Fibroblast of upper back skin (primary cell): ENCODE measurements at regions not wholly inside any gene's neighbourhood (a gene's known extent, or its start where the extent isn't known, plus 50 kb on each side); places are given as distances from the start of the nearest gene placed in this dataset.

Source experiments
- DNase-seq: peaks from one replicate; pipeline ENCODE4 v3.0.0-alpha.2; 2013

DNA sequence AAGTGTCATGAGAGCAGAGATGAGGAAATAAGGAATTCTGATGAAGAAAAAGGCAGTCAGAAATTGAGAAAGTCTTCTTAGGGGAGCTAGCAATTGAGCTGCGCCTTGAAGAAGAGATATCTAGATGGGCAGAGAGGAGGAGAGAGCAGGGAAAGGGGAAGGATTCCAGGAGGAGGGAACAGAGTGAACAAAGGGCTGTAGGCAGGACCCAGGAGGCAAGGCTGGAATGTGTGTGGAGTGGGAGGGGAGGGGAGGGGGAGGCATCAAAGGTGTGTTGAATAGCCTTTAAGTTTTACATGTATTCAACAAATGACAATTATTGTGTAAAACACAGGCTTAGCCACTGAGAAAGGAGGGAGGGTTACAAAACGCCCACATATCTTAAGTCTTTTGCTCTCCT, 164.5 kb downstream of the TDRD15 start:
- DNase-seq = no peak

- DNase-seq = no peak
Measured at GRCh38 chr2:21288739-21289520, 165.2 kb downstream of the TDRD15 start.

DNA sequence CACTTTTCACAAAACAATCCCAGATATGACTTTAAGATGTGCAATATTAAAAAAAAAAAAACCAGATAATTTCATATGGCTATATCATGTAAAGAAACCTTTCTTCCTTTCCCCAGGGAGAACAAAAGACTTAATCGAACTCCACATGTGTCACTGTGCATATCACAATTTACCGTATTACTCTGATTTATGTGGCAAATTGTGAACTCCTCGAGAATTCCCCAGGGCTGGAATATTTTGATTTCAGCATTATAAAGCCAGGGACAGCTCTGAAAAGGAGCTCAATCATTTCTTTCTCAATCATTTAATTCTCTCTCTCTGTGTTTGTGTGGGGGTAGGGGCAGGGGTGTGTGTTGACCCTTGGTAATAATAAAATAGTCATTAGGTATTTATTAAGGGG, 165.8 kb downstream of the TDRD15 start:
- DNase-seq = no peak

- DNase-seq = peak; percentile 2
Measured at GRCh38 chr2:21289989-21290388, 166.2 kb downstream of the TDRD15 start.

DNA sequence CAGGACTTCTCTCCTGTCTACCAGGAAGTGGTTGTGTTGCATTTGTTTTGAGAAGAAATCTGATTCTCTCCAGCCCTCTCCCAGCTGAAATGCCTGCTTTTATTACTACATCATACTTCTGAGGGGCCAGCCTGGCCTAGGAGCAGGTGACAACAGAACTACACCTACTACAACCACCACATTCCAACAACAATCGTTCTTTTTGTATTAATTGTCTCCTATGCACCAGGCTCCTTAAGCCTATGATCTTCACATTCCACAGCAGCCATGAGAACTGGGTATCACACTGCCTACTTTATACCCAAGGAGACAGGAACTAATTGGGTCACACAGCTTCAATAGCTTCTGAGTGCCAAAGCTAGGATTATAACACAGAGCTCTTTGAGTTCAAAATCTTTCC, 167.7 kb downstream of the TDRD15 start:
- DNase-seq = no peak

- DNase-seq = no peak
Measured at GRCh38 chr2:21294446-21294845, 170.7 kb downstream of the TDRD15 start.

DNA sequence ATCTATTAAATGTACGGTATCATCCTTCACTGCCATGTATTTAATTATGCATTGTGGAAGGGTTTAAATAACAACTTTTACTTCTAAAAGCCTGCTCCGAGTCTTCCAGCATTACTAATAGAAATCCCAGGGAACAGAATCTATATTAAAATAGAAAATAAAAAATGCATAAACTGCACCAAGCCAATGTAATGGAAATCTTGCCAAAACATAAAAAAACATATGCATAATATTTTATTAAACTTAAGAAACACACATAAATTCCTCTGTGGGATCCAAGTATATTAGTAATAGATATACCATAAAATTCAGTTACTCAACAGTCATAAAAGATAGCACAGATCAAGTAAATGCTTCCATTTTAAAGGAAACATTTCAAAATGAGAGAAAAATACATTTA, 175.6 kb downstream of the TDRD15 start:
- DNase-seq = no peak

GRCh38 chr2:21301871-21302455, 178.2 kb downstream of the TDRD15 start:
- no peak for DNase-seq

DNA sequence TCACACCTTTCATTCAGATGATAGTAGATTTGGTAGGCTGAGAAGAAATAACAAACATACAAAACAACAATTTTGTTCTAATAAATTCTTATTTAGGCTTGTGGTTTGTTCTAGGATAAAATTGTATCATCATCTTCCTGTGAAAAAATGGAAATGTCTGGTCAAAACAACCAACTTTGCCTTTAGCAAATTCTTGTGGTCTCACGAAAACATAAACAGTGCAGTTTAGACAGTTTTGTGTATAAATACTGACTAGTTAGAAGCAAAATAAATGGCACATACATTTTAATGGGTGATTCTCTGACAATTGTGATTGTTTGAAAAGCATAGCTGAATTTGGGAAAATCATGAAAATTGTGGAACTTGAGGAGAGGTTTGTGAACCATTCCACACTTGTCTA, 180.1 kb downstream of the TDRD15 start:
- DNase-seq = no peak

GRCh38 chr2:21305581-21305980, 181.8 kb downstream of the TDRD15 start:
- no peak for DNase-seq

DNA sequence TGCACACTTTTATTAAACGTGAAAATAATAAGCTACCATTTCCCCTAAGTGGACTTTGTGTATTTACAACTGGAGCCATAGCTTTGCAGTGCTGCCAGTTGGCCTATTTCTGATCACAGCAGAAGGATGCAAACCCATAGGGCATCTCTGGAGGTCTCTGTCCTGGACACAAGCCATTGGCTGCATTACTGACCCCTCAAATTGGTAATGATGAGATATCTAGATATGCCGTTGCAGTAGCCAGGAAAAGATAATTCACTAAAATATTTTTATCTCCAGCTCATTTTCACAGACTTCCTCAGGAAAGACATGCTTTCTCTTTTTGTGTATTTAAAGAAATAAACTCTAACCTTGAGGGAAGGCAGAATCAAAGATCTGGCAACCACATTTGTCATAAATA, 182.5 kb downstream of the TDRD15 start:
- no peak for DNase-seq

- no peak for DNase-seq
Measured at GRCh38 chr2:21307037-21307436, 183.3 kb downstream of the TDRD15 start.

DNA sequence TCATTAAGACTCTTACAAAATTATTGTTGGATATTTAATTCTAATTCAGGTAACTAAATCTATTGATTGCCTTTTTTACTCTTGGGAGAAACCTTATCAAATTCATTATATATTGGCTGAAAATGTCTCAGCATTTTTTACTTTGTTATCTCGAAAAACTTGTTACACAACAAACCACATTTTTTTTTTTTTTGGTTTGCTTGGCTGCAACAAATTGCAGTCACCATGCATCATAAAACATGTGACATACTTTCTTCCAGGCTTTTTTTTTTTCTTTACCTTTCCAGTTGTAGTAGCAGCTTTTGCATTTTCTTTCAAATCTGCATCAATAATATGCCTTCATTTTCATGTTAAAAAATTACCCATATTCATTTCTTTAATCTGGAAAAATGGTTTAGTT, 186.7 kb downstream of the TDRD15 start:
- DNase-seq = no peak

- DNase-seq = no peak
Measured at GRCh38 chr2:21314322-21314835, 190.6 kb downstream of the TDRD15 start.

DNA sequence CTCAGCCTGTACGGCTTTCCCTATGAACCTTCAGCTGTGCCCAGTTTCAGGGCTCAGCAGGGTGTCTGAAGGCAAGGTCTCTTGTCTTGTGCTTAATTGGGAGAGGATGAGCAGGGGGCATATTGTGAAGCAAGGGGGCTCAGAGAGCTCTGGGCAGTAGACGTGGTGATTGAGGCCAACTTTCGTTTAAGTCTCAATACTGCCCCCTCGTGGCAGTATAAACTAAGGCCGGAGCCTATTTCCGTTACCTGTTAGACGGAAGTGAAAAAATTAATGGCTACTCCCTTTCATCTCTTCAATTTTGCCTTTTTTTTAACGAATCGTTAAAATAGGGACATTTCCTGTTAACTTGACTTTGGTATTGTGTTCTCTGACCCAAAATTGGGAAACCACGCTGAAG, 193.4 kb downstream of the TDRD15 start:
- DNase-seq = peak; percentile 18

DNA sequence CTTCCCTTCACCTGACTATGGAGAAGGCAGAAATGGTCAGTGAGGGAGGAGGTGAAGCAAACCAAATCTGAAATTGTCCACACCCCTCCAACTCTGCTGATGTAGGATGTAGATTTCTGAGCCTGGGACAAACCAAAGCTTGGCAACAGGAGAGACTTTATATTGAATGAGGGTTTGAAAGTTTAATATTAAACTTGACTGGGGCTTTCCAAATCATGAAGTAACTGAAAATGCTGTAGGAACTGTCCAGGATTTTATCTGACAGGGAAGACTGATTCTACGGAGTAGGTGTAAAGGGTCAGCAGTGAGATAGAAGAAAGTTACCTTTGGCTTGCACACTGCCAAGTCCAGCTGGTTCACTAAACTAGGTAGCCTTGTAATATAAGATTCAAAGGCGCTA, 194.5 kb downstream of the TDRD15 start:
- DNase-seq = no peak

DNA sequence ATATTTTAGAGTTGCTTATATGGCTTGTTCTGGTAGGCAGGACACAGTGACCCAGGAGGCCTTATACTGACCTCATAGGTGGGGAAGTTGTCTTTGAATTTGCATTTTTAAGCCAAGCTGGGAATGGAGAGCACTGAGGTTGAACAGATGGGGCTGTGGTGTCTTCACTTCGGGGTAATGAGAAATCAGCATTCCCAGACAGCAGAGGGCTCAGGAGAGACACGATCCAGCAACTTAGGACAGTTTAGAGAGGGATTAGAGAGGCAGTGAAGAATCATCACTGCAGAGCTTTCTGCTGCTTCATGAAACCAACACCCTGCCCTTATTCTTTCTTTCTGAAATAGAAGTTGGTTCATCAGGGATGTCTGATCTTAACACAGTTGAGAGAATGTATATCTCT, 202.4 kb downstream of the TDRD15 start:
- DNase-seq = no peak

GRCh38 chr2:21328177-21328576, 204.4 kb downstream of the TDRD15 start:
- DNase-seq = no peak

DNA sequence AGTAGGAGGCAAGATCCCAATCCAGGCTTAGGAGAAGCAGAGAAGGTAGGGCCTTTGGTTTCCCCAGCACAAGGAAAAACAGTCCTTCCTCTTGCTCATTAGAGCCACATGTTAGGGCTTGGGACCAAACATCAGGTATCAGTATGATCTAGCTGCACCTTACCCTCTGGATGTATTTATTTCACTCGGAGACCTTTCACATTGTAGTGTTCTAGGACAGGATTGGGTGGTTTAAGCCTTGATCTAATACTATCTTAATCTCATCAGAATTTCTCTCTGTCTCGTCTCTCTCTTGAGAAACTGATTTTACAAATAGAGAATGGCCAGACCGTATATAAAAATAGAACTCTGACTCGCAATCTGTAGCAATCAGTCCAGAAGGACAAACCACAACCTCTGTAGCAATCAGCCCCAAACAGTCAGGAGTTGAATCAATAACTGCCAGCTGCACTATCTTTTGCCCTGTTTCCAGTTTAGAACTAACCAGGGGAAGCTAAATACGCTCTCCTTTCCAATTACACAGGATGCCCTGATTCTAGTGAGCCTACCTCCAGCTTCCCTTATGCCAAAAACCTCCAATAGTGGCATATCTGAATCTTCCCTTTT, 207.1 kb downstream of the TDRD15 start:
- DNase-seq = peak; percentile 28

DNA sequence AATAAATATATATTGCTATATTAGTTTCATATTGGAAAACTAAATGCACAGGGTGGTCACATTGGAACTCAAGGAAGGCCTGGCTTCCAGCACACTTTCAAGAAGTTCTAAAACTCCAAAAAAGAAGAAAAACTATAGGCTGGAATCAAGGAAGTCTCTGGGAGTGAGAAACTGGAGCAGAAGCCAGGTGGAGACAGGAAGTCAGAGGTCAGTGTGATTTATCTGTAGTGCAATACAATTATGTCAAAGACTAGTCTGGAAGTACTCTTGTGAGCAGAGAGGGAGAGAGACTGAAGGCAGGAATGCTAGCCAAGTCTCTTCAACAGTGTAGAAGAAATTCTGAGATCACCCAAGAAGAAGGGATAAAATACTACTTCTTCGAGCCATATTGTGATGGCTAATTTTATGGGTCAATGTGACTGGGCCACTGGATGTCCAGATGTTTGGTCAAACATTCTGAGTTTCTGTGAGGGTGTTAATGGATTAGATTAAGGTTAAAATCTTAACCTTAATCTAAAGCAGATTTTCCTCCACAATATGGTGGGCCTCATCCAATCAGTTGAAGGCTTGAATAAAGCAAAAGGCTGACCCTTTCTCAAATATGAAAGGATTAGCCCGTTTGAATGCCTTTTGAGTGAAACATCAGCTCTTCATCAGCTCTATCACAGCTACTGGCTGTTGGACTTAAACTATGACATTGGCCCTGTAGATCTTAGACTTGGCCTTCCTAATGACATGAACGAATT, 208.0 kb downstream of the TDRD15 start:
- DNase-seq = peak; percentile 40

DNA sequence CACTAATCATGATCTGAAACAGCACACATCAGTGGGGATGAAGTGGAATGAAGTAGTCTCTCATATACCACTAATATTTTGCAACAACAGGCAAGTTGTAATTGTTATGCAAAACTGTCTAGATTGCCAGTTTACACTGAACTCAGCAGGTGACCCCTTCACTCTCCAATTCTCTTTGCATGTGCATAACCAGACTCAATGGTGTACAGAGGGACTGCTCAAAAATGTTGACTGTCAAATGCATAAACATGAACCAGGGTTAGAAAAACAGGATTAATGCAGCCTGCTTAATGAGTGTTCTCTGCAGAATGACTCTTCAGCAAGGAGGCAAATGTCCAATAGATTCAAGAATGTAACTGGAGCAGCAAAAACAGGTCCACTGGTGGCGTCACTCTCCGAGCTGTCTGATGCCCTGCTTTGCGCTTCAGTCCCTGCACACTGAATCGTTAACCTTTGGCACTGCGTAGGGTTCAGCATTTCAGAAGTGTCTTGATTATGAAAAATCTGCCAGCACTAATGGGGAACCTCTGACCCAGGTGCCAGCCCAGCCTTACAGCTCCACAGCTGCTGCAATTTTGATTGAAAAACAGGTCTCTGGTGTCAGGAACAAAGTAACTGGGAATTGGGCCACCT, 209.3 kb downstream of the TDRD15 start:
- DNase-seq = no peak

- DNase-seq = no peak
Measured at GRCh38 chr2:21333684-21334083, 209.9 kb downstream of the TDRD15 start.

DNA sequence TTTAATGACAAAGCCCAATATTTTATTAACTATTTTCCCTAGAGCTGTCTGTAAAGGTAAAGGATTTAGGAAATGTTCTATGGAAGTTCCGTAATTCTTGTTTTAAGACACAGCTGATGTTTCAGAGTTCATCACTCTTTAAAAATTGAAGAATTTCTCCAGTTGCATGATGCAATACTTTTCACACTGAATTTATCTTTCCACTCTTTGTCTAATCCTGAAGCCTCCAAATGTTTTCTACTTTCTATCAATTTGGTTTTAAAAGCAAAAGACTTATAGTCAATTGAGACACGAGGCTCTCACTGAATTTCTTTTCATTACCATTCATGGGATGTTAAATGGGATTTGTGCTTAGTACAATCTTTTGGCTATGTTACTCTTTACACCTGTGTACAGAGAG, 223.2 kb downstream of the TDRD15 start:
- no peak for DNase-seq
